DLD1 (cell line): ENCODE measurements at regions not wholly inside any gene's neighbourhood (a gene's known extent, or its start where the extent isn't known, plus 50 kb on each side); places are given as distances from the start of the nearest gene placed in this dataset.

ENCODE experiments used
- in situ Hi-C: cut with HindIII; loops from 2 replicates; pipeline ENCODE4 v1.10.0; 2017; ENCODE audit warnings: low sequenced_read_pairs

DNA sequence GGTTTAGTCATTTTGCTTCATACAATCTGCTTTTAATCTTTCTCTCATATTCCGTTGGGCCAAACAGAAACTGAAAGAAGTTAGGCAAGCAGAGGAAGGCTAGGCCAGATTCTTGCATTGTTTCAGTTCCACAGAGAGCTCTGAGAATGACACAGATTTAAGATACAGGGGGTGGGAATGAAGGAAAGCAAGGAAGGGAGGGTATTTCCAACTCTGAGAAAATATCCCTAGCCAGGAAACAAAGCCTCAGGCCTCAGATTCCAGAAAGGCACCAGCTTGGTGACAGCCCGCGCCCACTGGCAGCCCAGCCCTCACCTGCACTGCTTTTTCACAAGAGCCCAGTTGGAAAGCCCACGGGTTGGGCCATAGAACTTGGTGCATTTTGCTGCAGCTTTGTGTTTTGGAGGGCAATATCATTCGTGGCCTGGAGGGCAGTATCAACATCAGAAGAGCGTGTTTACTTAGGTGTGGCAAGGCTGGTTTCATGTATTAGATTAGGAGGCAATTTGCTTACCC, 63.5 kb downstream of the ENC1 start:
- in situ Hi-C loops, result no loop called here

DNA sequence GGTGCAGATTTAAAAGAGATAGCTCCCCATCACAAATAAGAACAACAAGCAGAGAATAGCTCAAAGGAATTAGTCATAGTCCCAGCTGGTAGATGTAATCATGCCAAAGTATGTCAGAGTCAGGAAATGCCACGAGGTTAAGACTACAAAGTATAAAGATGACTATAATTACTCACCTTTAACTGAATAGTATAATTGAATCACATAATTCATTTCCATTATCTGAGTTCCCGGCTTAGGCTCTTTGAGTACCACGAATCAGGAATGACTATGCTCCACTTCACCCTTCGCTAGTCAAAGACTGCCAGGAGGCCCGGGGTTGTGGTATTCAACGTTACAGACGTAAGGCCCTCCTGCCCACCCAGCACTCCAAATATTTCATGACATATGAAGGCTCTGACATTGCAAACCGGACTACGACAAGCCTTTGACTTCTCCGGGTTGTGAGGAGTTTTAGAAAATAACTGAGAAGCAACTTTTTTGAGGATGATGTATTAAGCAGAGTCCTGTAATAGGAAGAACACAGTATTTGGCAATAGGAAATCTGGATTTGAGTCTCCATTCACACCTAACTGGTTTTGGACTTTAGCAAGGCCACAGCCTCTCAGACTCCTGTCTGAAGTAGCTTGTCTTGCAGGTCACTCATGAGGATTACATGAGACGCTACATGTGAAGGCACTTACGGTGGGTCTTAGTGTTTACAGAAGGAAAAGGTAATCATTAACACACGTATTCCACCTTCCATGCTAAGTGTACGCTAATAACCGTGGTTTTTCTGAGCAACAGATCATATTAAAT, 64.6 kb downstream of the ENC1 start:
- in situ Hi-C loops, result no loop called here

DNA sequence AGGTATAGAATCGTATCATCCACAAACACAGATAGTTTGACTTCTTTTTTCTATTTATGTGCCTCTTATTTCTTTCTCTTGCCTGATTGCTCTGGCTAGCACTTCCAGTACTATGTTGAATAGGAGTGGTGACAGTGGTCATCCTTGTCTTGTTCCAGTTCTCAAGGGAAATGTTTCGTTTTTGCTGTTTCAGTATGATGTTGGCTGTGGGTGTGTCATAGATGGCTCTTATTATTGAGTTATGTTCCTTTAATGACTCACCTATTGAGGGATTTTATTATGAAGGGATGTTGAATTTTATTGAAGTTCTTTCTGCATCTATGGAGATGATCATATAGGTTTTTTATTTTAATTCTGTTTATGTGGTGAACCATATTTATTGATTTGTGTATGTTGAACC, 70.3 kb downstream of the ENC1 start:
- in situ Hi-C loops, result no loop called here

DNA sequence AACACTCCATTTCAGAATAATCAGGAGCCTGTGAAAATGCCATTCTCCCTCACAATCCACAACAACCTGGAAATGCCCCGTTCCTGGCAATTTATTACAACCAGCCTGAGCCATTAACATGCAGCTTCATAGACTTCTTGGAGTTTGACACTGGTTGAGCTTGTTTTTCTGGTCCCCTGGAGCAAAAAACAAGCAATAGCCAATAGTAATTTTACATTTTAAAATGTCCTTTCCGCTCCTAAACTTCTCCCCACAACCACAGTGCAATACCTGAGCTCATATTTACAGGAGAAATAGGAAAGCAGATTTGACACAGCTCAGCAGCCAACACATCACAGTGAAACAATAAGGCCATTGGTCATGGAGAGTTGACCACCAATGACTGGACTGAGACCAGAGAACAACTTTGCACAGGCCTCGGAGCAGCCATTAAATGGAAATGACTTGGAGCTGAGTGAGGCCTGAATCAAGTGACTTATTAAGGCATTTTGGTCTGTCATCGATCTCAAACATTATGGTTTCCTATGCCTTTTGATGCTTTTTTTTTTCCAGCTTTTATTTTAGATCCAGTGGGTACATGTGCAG, 73.0 kb downstream of the ENC1 start:
- in situ Hi-C loops, result no loop called here

DNA sequence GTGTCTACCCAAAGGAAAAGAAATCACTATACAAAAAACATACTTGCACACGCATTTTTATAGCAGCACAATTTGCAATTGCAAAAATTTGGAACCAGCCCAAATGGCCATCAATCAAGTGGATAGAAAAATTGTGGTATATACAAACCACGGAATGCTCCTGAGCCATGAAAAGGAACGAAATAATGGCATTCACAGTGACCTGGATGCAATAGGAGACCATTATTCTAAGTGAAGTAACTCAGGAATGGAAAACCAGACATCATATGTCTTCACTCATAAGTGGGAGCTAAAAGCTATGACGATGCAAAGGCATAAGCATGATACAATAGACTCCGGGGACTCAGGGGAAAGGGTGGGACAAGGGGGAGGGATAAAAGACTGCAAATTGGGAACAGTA, 78.4 kb downstream of the ENC1 start:
- in situ Hi-C loops, result no loop called here

DNA sequence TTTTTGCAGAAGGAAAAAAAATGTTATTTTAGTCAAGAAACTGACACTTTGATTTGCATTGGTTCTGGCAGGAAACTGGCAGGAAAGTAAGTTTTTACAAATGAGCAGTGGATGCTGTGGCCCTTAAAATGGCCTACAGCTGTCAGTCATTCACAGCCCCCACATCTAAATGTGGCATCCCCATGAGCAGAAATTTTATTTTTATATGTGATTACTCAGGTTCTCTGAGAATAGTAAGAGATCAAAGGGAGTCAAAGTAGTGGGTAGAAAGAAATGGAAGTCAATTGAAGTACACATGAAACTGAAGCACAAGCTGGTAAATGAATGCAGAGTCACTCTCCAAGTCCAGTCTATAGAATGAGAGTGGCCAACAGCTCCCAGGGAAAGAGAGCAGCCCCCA, 80.3 kb downstream of the ENC1 start:
- in situ Hi-C loops, result no loop called here

DNA sequence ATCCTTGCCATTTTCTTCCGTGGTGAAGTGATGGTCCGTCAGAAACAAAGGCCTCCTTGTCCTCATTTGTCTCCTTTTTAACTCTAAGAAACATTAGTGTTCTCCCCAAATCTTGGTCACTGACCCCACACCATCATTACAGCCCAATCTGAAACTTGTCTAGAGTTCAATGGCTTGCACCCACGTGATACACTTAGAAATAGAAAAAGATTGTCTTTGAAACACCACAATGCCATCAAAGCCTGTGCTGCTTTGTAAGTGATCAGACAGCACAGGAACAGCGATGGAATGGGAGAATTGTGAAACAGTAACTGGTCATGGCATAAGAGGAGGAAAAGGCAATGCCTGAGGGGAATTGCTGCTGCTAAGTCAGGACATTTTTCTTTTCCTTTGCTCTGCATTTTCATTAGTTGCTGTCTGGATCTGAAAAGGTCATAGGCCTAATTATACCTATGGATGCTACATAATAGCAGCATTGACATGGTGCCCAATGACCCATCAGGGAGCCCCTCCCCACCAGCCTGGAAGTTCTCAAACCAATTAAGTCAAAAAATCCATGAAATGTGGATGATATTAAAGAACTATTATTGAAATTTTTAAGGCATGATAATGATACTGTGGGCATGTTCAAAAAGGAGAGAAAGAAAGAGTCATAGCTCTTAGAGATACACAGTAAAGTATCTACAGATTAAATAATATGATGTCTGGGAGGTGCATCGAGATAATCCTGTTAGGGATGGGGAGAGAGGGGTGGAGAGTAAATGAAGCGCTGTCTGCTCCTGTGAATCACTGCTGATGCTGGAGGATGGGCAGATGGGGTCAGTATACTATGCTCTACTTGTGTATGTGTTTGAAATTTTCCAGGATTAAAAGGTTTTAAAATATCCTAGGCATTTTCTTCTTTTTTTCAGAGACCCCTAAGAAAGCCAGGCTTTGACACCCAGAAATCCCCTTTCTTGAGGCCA, 83.6 kb downstream of the ENC1 start:
- in situ Hi-C loops, result no loop called here

DNA sequence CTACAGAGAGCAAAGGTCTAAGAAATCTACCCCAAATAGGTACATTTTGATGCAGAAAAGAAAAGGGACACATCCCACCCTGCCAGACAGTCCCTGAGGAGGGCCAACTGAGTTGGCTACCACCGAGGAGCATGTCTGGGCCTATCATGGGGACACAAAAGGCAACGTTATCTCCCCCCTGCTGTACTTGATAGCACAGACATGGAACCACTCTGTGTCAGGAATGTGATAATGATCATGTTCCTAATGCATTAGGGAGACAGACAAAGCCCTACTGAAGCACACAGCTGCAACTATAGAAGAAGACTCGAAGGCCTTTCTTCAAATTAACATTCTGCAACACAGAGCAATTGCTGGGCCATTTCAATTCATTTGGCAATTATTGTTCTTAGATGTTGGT, 84.5 kb downstream of the ENC1 start:
- in situ Hi-C loops, result no loop called here

DNA sequence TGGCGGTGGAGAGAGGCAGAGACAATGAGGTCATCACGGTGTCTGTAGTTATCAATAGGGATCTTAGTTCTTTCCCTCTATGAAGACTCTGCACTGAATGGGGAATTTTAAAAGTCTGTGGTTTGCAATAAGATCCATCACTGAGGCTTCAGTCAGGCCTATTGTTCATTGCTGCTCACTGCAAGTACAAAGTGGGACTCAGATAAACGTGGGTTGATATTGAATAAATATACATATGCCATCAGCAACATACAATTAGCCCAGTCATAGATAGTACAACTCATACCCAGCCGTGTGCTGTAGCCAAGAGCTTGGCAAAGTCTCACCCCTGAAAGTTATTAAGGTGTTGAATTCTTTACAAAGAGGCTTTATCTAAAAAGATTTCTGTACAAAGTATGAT, 88.4 kb downstream of the ENC1 start:
- in situ Hi-C loops, result no loop called here

DNA sequence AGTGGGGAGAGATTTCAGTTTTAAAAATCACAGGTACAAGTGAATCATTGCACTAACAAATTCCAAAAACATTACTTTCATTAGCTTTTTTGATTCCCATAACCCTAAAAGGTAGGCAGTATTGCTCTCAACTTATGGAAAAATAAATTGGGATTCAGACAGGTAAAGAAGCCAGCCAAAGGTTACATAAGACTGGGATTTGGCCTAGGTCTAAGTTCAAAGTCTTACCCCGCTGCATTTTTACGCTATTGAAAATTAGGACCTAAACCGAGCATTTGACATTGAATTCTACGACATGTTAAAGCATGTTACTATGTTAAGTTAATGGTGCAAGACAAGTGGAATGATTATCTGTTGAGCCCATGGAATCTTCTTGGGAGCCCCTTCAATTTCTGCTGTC, 89.6 kb downstream of the ENC1 start:
- in situ Hi-C loops, result no loop called here

DNA sequence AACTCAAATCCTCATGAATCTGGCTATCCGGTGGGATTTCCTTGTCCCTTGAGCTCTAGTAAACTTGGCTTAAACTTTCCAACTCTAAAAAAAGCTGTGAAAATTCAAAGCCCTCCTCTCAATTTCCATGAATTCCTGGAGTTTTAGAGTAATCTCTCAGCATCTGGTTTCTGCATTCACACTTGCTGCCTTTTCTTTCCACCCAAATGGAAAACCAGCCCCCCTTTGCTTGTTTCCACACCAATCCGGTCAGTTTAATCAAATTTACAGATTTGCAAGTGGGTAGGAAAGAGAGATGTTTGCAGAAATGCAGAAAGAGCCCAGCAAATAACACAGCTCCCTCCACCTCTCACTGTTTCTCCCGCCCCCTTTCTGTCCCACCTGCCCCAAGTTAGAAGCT, 91.1 kb downstream of the ENC1 start:
- in situ Hi-C loops, result no loop called here

DNA sequence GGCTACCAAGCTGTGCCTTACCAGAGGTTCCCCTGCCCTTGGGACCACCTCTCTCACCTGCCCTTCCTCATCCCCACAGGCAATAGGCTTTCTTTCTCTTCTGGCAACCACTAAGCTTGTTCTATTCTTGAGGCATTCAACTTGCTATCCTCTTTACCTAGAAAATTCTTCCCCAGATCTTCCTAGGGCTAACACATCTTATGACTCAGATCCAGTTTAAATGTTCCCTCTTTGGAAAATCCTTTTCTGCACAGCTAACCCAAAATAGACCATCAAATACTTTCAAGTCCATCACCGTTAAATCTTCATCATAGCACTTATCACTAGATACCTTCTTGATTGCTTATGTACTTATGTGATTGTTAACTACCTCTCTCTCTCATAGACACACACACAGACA, 93.7 kb downstream of the ENC1 start:
- in situ Hi-C loops, result no loop called here

DNA sequence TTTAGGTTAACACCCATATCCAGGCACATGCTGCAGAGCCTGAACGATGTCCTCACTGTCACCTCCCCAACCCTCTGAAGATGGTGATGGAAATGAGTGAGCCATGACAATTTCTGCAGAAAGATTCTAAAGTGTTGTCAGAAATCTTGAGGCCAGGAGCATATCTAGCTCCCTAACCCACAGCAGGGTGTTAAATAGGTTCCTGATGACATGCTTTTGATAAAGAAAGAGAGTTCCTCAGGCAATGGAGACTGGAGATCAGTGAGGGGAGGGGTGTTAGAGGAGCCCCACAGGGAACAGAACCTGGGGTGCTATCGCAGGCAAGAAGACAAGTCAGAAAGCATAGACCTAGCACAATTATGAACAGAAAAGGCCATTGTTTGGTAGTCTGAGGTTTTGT, 95.7 kb downstream of the ENC1 start:
- in situ Hi-C loops, result no loop called here

DNA sequence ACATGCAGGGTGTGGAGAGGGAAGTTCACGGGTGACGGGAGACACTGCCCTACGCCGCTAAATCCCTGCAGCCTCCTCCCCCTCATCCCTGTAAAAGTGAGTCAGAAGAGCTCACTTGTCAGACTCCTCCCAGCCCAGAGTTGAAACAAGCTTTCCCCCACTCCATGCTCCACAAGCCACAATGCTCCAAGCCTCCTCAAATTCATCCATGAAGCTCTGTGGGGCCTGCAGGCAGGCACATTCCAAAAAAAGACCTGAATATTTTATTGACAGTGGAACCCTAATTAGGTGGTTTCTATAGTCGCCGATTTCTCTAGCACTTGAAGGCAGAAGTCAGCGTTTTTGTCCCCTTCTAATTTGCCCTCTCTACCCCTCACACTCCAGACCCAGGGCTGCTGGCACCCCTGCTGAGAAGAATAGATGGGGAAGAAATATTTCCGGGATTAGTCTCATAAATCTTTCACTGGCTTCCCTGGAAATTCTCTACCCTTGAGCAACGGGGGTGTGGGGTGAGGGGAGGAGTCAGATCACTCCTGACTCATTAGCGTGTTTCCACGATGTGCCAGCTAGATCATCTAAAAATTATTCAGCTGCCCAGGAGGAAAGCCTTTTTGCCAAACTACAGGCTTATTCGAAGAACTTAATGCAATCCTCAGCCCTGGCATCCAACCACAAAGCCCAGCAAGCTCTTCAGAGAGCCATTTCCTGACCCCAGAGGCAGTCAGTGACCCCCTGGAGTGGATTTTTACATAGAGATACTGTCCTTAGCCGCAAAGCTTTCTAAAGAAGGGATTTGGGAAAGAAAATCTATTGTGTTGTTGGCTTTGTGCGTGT, 97.1 kb downstream of the ENC1 start:
- in situ Hi-C loops, result no loop called here

DNA sequence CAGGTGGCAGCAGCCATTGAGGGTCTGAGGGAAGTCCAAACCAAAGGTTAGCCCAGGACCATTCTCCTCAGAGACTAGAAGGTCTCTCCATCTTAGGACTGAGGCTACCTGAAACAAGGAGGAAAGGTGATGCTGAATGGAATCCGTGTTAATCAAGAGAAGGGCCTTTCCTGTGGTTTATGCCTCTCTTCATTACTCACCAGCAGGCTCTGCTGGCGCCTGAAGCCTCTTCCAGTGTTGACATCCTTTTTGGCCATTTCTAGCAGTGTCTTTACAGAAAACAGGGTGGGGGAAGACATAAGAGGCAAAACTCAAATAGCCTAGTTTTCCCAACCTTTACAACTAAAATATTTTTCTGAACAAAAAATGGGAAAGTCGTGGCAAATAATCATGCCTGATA, 98.0 kb downstream of the ENC1 start:
- in situ Hi-C loops, result no loop called here

DNA sequence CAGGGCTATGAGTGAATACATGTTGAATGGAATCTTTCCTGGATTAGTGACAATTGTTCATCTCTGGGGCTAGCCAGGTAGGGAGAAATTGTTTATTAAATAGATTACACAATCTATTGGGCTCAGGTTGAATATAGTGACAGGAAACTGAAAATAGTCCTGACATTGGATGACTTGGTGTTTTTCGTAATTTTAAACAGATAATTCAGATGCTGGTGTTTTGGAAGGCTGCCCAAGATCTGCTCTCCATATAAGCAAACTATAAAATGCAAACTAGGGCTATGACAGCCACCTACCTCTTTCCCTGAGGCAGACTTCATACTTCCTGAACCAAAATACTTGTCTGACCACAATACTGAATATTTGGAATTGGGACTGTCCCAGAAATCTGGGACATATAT, 99.1 kb downstream of the ENC1 start:
- in situ Hi-C loops, result no loop called here

DNA sequence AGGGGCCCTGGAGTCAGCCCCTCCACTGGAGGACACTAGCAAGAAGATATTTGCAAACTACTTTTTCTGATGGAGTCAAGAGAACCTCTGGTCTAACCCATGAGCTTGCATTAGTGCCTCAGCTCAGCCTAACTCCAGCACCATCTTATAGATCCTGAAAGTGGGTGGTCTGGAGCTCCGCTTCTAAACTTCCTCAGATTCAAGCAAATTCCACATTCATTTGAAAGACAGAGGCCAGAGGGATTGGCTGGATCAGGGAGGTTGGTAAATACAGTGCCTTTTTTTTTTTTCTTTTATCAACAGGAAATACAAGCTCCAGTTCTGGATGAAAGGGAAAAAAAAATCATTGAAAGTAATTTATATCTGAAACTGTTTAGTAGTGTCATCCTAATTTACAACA, 99.9 kb downstream of the ENC1 start:
- in situ Hi-C loops, result no loop called here

DNA sequence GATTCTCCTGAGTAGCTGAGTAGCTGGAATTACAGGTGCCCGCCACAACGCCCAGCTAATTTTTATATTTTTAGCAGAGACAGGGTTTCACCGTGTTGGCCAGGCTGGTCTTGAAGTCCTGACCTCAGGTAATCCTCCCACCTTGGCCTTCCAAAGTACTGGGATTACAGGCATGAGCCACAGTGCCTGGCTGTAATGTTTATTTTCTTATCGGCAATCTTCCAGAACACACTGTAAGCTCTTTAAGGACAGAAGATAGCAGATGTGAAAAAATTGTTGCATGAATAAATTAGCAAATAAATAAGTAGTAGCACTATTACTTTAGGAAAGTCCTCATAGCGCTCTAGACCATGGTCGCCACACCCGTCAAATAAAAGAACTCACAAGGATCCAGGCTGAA, 100.5 kb downstream of the ENC1 start:
- in situ Hi-C loops, result no loop called here

DNA sequence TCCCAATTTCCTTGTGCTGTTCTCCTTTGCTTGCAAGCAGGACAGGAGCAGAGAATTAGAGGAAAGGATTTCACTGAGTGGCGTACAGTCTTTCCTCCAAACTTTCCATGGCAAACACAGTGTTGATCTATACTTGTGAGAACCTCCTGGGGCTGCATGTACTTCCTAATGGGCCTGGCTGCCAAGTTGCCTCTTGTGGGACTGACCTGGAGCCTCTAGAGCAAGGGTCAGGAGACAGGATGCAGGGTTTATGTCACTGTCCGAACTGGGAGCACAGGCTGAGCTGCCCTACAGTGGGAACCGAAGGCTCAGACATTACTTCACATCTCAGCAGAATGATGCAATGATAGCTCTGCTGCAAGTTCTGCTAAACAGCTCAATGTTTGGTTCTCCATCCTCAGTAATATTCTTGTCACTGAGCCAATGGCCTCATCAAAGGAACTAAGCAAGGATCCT, 102.3 kb downstream of the ENC1 start:
- in situ Hi-C loops, result no loop called here

DNA sequence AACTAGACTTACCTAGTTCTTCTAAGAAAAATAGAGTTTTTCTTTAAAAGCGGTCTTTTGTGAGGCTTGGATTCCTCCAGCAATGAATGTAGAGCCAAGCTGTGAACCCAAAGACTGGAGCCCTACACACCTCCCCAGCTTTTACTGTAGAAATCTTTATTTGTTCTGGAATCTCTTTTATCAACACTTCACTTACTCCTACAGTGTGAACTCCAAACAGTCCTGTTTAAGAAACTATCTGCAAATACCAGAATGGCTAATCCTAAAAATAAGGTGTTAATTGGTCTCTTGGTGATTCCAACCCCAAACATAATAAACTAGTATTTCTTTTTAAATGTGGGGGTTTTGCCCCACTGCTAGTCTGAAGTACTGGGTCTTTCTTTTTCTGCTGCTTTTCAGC, 103.9 kb downstream of the ENC1 start:
- in situ Hi-C loops, result no loop called here

DNA sequence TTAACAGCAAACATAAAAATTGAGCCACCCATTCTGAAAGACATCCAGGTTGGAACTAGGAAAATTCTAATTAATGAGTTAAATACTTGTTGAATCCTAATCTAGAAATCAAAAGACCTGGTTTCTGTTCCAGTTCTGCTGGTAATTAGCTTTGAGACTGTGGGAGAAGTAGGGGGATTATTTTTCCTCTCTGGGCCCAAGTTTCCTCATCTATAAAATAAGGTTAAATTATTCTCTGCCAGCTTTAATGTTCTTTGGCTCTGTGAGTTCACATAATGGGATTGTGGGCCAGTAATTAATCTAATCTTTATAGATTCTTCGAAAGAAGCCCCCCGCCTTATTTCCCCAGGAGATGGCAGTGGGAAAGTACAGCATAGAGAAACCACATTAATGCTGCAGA, 104.6 kb downstream of the ENC1 start:
- in situ Hi-C loops, result no loop called here
